ENCODE measurements at regions not wholly inside any gene's neighbourhood (a gene's known extent, or its start where the extent isn't known, plus 50 kb on each side); places are given as distances from the start of the nearest gene placed in this dataset.

GRCh38 chr1:36715797-36716196, 233.1 kb upstream of the CSF3R start:
- DNase-seq: no peak

- no peak for DNase-seq
Observed at GRCh38 chr1:36714301-36714700, 231.6 kb upstream of the CSF3R start.

- no peak for DNase-seq
Observed at GRCh38 chr1:36711480-36711879, 228.8 kb upstream of the CSF3R start.

- DNase-seq: no peak
Observed at GRCh38 chr1:36710951-36711350, 228.2 kb upstream of the CSF3R start.

- DNase-seq: no peak
Observed at GRCh38 chr1:36709869-36710481, 227.3 kb upstream of the CSF3R start.

- DNase-seq: no peak
Observed at GRCh38 chr1:36708587-36708986, 225.9 kb upstream of the CSF3R start.

GRCh38 chr1:36707221-36707620, 224.5 kb upstream of the CSF3R start:
- DNase-seq: no peak

GRCh38 chr1:36706416-36706815, 223.7 kb upstream of the CSF3R start:
- no peak for DNase-seq

GRCh38 chr1:36705629-36706028, 222.9 kb upstream of the CSF3R start:
- DNase-seq: no peak

- DNase-seq: peak; percentile 79
Observed at GRCh38 chr1:36703526-36704208, 221.0 kb upstream of the CSF3R start.

GRCh38 chr1:36702963-36703362, 220.2 kb upstream of the CSF3R start:
- no peak for DNase-seq

GRCh38 chr1:36699113-36699911, 216.6 kb upstream of the CSF3R start:
- no peak for DNase-seq

- no peak for DNase-seq
Observed at GRCh38 chr1:36697836-36698605, 215.3 kb upstream of the CSF3R start.

- DNase-seq: no peak
Observed at GRCh38 chr1:36696261-36696940, 213.7 kb upstream of the CSF3R start.

GRCh38 chr1:36693603-36694002, 210.9 kb upstream of the CSF3R start:
- no peak for DNase-seq

GRCh38 chr1:36693161-36693525, 210.4 kb upstream of the CSF3R start:
- DNase-seq: no peak

GRCh38 chr1:36692465-36693160, 209.9 kb upstream of the CSF3R start:
- DNase-seq: no peak

- DNase-seq: no peak
Observed at GRCh38 chr1:36691374-36691773, 208.7 kb upstream of the CSF3R start.

- no peak for DNase-seq
Observed at GRCh38 chr1:36689992-36690391, 207.3 kb upstream of the CSF3R start.

- DNase-seq: no peak
Observed at GRCh38 chr1:36687312-36687711, 204.6 kb upstream of the CSF3R start.

GRCh38 chr1:36675931-36676562, 193.3 kb upstream of the CSF3R start:
- no peak for DNase-seq

GRCh38 chr1:36675106-36675505, 192.4 kb upstream of the CSF3R start:
- no peak for DNase-seq
